ENCODE measurements at regions not wholly inside any gene's neighbourhood (a gene's known extent, or its start where the extent isn't known, plus 50 kb on each side); places are given as distances from the start of the nearest gene placed in this dataset.
A peak's percentile ranks its signal among the peaks of the same experiment; 100 is the strongest.

GRCh38 chr20:40506537-40506939, 182.5 kb downstream of the MAFB start:
- H3K9me3 ChIP-seq (ENCODE audit: control insufficient read depth, low read length) = no peaks in the 10 kb centered on the region
- no peak overlapping the region for H3K4me3 ChIP-seq (ENCODE audit: low read length in 2 of 2)
- 4 to 13% methylated on average over 9 of the region's 9 CpGs for WGBS, 2 donors
- no peaks in the 10 kb centered on the region for H3K36me3 ChIP-seq (ENCODE audit: control insufficient read depth in 1 of 2, insufficient read depth in 2 of 2, low read length in 1 of 2)
- H3K4me1 ChIP-seq (ENCODE audit: control insufficient read depth in 1 of 2, insufficient read depth in 2 of 2, low read length in 2 of 2) = no peaks in the 10 kb centered on the region
- no peaks in the 10 kb centered on the region for H3K27me3 ChIP-seq (ENCODE audit: control insufficient read depth in 1 of 2, insufficient read depth in 2 of 2, low read length in 1 of 2)
- no peak overlapping the region for H3K27ac ChIP-seq (ENCODE audit: low read depth in 1 of 2, low read length in 2 of 2)
- ATAC-seq (ENCODE audit: low FRiP score) = peak; percentile 91
- DNase-seq = peak; percentile 96 to 99
- intact Hi-C loops (cut with DNase I) = loop anchor here in 1 of 2 donors (2.0 to 10.0 kb wide), 3 partner anchors 182 to 242 kb away; partner anchors contain the start of gene MAFB

GRCh38 chr20:40503119-40503518, 185.9 kb downstream of the MAFB start:
- Histone ChIP-seq H3K27me3 (ENCODE audit: control insufficient read depth in 1 of 2, insufficient read depth in 2 of 2, low read length in 1 of 2) (no peaks in the 10 kb centered on the region), H3K36me3 (ENCODE audit: control insufficient read depth in 1 of 2, insufficient read depth in 2 of 2, low read length in 1 of 2) (no peaks in the 10 kb centered on the region), H3K4me1 (ENCODE audit: control insufficient read depth in 1 of 2, insufficient read depth in 2 of 2, low read length in 2 of 2) (peaks cover 0 to 1% of the 10 kb centered on the region in 2 donors), H3K9me3 (ENCODE audit: control insufficient read depth, low read length) (peaks cover 2% of the 10 kb centered on the region), H3K4me3 (ENCODE audit: low read length in 2 of 2) (no peak overlapping the region), H3K27ac (ENCODE audit: low read depth in 1 of 2, low read length in 2 of 2) (no peak overlapping the region)
- no peak for ATAC-seq (ENCODE audit: low FRiP score)
- 58 to 69% methylated on average over 3 of the region's 3 CpGs for WGBS, 2 donors
- intact Hi-C loops (cut with DNase I) = loop anchor here in 1 of 2 donors (10.0 kb wide), 1 partner anchor 238 kb away; no protein-coding TSS in a partner anchor
- no peak for DNase-seq

DNA sequence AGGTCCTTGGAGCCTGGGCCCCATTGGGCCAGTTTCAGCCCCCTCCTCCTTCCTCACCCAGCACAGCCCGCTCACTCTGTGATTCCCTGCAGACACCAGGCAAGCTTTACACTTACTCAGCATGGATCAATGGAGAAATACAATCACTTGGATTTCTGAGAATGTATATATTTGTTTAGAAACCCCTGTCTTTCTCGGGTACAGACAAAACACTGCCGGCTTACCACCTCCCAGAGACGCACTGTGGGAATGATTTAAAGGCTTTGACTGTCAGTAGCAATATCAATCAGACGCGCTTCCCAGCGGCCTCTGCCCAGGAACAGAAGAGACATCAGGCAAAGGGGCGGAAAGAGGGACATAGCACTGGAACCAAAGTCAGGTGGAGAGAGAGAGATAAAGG, 186.5 kb downstream of the MAFB start:
- Histone ChIP-seq H3K9me3 (ENCODE audit: control insufficient read depth, low read length) (peaks cover 2% of the 10 kb centered on the region), H3K27me3 (ENCODE audit: control insufficient read depth in 1 of 2, insufficient read depth in 2 of 2, low read length in 1 of 2) (no peaks in the 10 kb centered on the region), H3K4me1 (ENCODE audit: control insufficient read depth in 1 of 2, insufficient read depth in 2 of 2, low read length in 2 of 2) (peaks cover 0 to 1% of the 10 kb centered on the region in 2 donors), H3K36me3 (ENCODE audit: control insufficient read depth in 1 of 2, insufficient read depth in 2 of 2, low read length in 1 of 2) (no peaks in the 10 kb centered on the region), H3K27ac (ENCODE audit: low read depth in 1 of 2, low read length in 2 of 2) (no peak overlapping the region), H3K4me3 (ENCODE audit: low read length in 2 of 2) (no peak overlapping the region)
- intact Hi-C loops (cut with DNase I) = loop anchor here in 1 of 2 donors (10.0 kb wide), 1 partner anchor 238 kb away; no protein-coding TSS in a partner anchor
- DNase-seq (no peak), ATAC-seq (ENCODE audit: low FRiP score) (no peak)
- WGBS, 2 donors = 61 to 62% methylated on average over 8 of the region's 8 CpGs

DNA sequence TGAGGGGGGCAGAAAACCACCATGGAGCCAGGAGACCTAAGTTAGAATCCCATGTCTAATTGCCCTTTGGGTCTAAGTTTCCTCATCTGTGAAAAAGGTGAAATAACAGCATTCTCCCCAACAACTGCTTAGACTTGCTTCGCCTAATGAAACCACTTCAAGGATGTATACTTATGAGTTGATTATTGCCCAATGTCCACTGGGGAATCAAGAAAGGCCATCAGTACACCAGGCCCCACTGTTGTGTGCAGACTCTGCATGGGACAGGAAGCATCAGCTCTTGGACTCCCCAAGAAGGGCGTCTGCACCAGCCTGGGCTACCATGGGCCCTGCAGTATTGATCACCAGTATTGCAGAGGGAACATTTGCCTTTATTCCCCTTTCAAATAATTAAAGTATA, 189.6 kb downstream of the MAFB start:
- WGBS, 2 donors = 91 to 94% methylated on average over 2 of the region's 2 CpGs
- no peak for ATAC-seq (ENCODE audit: low FRiP score)
- DNase-seq = no peak
- no peak overlapping the region for H3K27ac ChIP-seq (ENCODE audit: low read depth in 1 of 2, low read length in 2 of 2)
- peaks cover 4% of the 10 kb centered on the region for H3K9me3 ChIP-seq (ENCODE audit: control insufficient read depth, low read length)
- no peaks in the 10 kb centered on the region for H3K27me3 ChIP-seq (ENCODE audit: control insufficient read depth in 1 of 2, insufficient read depth in 2 of 2, low read length in 1 of 2)
- peaks cover 0 to 1% of the 10 kb centered on the region in 2 donors for H3K4me1 ChIP-seq (ENCODE audit: control insufficient read depth in 1 of 2, insufficient read depth in 2 of 2, low read length in 2 of 2)
- intact Hi-C loops (cut with DNase I) = no loop called here
- no peak overlapping the region for H3K4me3 ChIP-seq (ENCODE audit: low read length in 2 of 2)
- no peaks in the 10 kb centered on the region for H3K36me3 ChIP-seq (ENCODE audit: control insufficient read depth in 1 of 2, insufficient read depth in 2 of 2, low read length in 1 of 2)

DNA sequence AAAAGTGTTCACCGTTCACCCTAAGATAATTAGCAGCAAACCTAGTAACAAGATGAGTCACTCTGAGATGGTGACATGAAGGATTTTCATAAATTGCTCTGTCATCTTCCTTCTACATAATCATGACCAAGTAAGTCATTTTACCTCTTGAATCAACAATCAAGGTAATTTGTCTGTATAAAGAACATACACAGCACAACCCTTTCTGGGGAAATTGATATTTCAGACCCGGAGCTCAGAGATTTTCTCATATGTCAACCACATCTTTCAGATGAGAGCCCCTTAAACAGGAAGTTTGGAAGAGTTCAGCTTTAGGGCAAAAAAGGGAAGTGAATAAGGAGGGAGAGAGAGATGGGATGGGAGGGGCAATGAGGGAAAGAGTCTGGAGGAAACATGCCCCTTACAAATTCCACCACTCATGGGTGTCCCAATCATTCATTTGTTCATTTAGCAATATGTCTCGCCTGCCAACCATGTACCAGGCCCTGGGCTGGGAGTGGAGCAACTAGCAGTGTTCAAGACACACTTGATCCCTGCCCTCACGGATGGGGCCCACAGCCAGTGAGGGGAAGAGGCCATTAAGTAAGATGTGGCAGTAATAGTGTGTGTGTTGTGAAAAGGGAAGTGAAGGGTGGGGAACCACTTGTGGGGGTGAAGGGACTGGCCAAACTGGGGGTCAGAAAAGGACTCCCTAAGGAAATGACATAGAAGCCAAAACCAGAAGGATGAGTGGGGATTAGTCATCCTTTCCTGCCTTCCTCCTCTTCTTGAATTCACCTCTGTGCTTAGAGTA, 190.9 kb downstream of the MAFB start:
- Histone ChIP-seq H3K27me3 (ENCODE audit: control insufficient read depth in 1 of 2, insufficient read depth in 2 of 2, low read length in 1 of 2) (no peaks in the 10 kb centered on the region), H3K4me1 (ENCODE audit: control insufficient read depth in 1 of 2, insufficient read depth in 2 of 2, low read length in 2 of 2) (peaks cover 0 to 1% of the 10 kb centered on the region in 2 donors), H3K4me3 (ENCODE audit: low read length in 2 of 2) (no peak overlapping the region), H3K36me3 (ENCODE audit: control insufficient read depth in 1 of 2, insufficient read depth in 2 of 2, low read length in 1 of 2) (no peaks in the 10 kb centered on the region), H3K9me3 (ENCODE audit: control insufficient read depth, low read length) (peaks cover 4% of the 10 kb centered on the region), H3K27ac (ENCODE audit: low read depth in 1 of 2, low read length in 2 of 2) (no peak overlapping the region)
- DNase-seq (peak; percentile 79 to 82), ATAC-seq (ENCODE audit: low FRiP score) (peak; percentile 24)
- WGBS, 2 donors = 63 to 64% methylated on average over 4 of the region's 4 CpGs
- intact Hi-C loops (cut with DNase I) = no loop called here

GRCh38 chr20:40495956-40496355, 193.1 kb downstream of the MAFB start:
- H3K4me3 ChIP-seq (ENCODE audit: low read length in 2 of 2) = no peak overlapping the region
- no peak for DNase-seq
- no peaks in the 10 kb centered on the region for H3K27me3 ChIP-seq (ENCODE audit: control insufficient read depth in 1 of 2, insufficient read depth in 2 of 2, low read length in 1 of 2)
- H3K36me3 ChIP-seq (ENCODE audit: control insufficient read depth in 1 of 2, insufficient read depth in 2 of 2, low read length in 1 of 2) = no peaks in the 10 kb centered on the region
- no peak overlapping the region for H3K27ac ChIP-seq (ENCODE audit: low read depth in 1 of 2, low read length in 2 of 2)
- H3K9me3 ChIP-seq (ENCODE audit: control insufficient read depth, low read length) = peaks cover 3% of the 10 kb centered on the region
- 83 to 89% methylated on average over 4 of the region's 4 CpGs for WGBS, 2 donors
- no peaks in the 10 kb centered on the region for H3K4me1 ChIP-seq (ENCODE audit: control insufficient read depth in 1 of 2, insufficient read depth in 2 of 2, low read length in 2 of 2)
- ATAC-seq (ENCODE audit: low FRiP score) = no peak
- intact Hi-C loops (cut with DNase I) = no loop called here

GRCh38 chr20:40494248-40494647, 194.8 kb downstream of the MAFB start:
- intact Hi-C loops (cut with DNase I) = no loop called here
- H3K27me3 ChIP-seq (ENCODE audit: control insufficient read depth in 1 of 2, insufficient read depth in 2 of 2, low read length in 1 of 2) = no peaks in the 10 kb centered on the region
- H3K4me1 ChIP-seq (ENCODE audit: control insufficient read depth in 1 of 2, insufficient read depth in 2 of 2, low read length in 2 of 2) = no peaks in the 10 kb centered on the region
- no peak overlapping the region for H3K27ac ChIP-seq (ENCODE audit: low read depth in 1 of 2, low read length in 2 of 2)
- no peak overlapping the region for H3K4me3 ChIP-seq (ENCODE audit: low read length in 2 of 2)
- DNase-seq (peak in 1 of 2 donors; percentile 83), ATAC-seq (ENCODE audit: low FRiP score) (no peak)
- 88 to 94% methylated on average over 3 of the region's 3 CpGs for WGBS, 2 donors
- H3K36me3 ChIP-seq (ENCODE audit: control insufficient read depth in 1 of 2, insufficient read depth in 2 of 2, low read length in 1 of 2) = no peaks in the 10 kb centered on the region
- H3K9me3 ChIP-seq (ENCODE audit: control insufficient read depth, low read length) = peaks cover 3% of the 10 kb centered on the region

DNA sequence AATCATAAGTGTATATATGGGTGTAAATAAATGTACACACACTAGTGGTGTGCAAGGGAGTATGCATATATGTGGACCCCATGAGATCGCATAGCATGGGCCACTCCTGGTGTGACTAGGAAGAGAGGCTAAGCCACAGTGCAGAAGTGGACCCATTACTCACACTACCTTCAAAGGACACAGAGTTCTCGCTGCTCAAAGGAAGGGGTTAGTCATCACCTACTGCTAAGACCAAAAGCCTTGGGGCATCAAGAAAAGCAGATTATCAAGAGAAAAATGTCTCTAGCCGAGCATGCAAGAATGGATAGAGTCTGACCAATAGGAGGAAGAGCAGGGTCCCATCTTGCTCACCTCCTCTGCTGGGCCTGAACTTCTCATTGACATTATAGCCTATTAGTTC, 195.5 kb downstream of the MAFB start:
- ATAC-seq (ENCODE audit: low FRiP score) (no peak), DNase-seq (no peak)
- Histone ChIP-seq H3K4me1 (ENCODE audit: control insufficient read depth in 1 of 2, insufficient read depth in 2 of 2, low read length in 2 of 2) (no peaks in the 10 kb centered on the region), H3K9me3 (ENCODE audit: control insufficient read depth, low read length) (peaks cover 3% of the 10 kb centered on the region), H3K4me3 (ENCODE audit: low read length in 2 of 2) (no peak overlapping the region), H3K27me3 (ENCODE audit: control insufficient read depth in 1 of 2, insufficient read depth in 2 of 2, low read length in 1 of 2) (no peaks in the 10 kb centered on the region), H3K36me3 (ENCODE audit: control insufficient read depth in 1 of 2, insufficient read depth in 2 of 2, low read length in 1 of 2) (no peaks in the 10 kb centered on the region), H3K27ac (ENCODE audit: low read depth in 1 of 2, low read length in 2 of 2) (no peak overlapping the region)
- WGBS, 2 donors = 90 to 91% methylated on average over 3 of the region's 3 CpGs
- intact Hi-C loops (cut with DNase I) = no loop called here

- H3K4me3 ChIP-seq (ENCODE audit: low read length in 2 of 2) = no peak overlapping the region
- DNase-seq = peak; percentile 85
- no peak for ATAC-seq (ENCODE audit: low FRiP score)
- no peak overlapping the region for H3K27ac ChIP-seq (ENCODE audit: low read depth in 1 of 2, low read length in 2 of 2)
- 2 to 9% methylated on average over 4 of the region's 4 CpGs for WGBS, 2 donors
- intact Hi-C loops (cut with DNase I) = no loop called here
- peaks cover 3% of the 10 kb centered on the region for H3K9me3 ChIP-seq (ENCODE audit: control insufficient read depth, low read length)
- H3K4me1 ChIP-seq (ENCODE audit: control insufficient read depth in 1 of 2, insufficient read depth in 2 of 2, low read length in 2 of 2) = no peaks in the 10 kb centered on the region
- no peaks in the 10 kb centered on the region for H3K36me3 ChIP-seq (ENCODE audit: control insufficient read depth in 1 of 2, insufficient read depth in 2 of 2, low read length in 1 of 2)
- H3K27me3 ChIP-seq (ENCODE audit: control insufficient read depth in 1 of 2, insufficient read depth in 2 of 2, low read length in 1 of 2) = no peaks in the 10 kb centered on the region
These were observed 196.0 kb downstream of the MAFB start for GRCh38 chr20:40493071-40493470.
